Keratinocyte (primary cell): ENCODE measurements at regions not wholly inside any gene's neighbourhood (a gene's known extent, or its start where the extent isn't known, plus 50 kb on each side); places are given as distances from the start of the nearest gene placed in this dataset.

Source experiments
- DNase-seq: peaks from one replicate; pipeline ENCODE4 v3.0.0-alpha.2; 2011; ENCODE audit warnings: low read depth, missing footprints, low spot score
- FAIRE-seq: peaks from 2 replicates; lab custom pipeline; 2011; peaks lifted over from hg19 to GRCh38; lab: Jason Lieb, UNC
- H2AFZ ChIP-seq: 2 replicates; pipeline ENCODE4 v1.6.0; 2012; ENCODE audit warnings: low read length, control low read depth, inconsistent platforms; ENCODE audit not compliant: control insufficient read depth
- H3K27ac ChIP-seq: 2 replicates; pipeline ENCODE4 v1.5.1; 2011; ENCODE audit warnings: low read length; ENCODE audit not compliant: control insufficient read depth, insufficient read depth
- H3K27me3 ChIP-seq: 3 replicates; pipeline ENCODE4 v1.6.0; 2011; ENCODE audit warnings: low read length; ENCODE audit not compliant: control insufficient read depth, insufficient read depth; ENCODE audit errors: extremely low read depth
- H3K36me3 ChIP-seq, 2 experiments: 2 replicates in 1 of 2; 3 replicates in 1 of 2; pipeline ENCODE4 v1.5.1; 2011; ENCODE audit warnings: low read length in 2 of 2, mild to moderate bottlenecking in 1 of 2; ENCODE audit not compliant: control insufficient read depth in 2 of 2, insufficient read depth in 2 of 2; ENCODE audit errors: extremely low read depth in 1 of 2
- H3K4me1 ChIP-seq: 3 replicates; pipeline ENCODE4 v1.5.1; 2011; ENCODE audit warnings: low read length; ENCODE audit not compliant: control insufficient read depth, insufficient read depth; ENCODE audit errors: extremely low read depth
- H3K4me2 ChIP-seq: 3 replicates; pipeline ENCODE4 v1.6.0; 2011; ENCODE audit warnings: low read depth, low read length; ENCODE audit not compliant: control insufficient read depth, insufficient read depth; ENCODE audit errors: extremely low read depth
- H3K4me3 ChIP-seq, 3 experiments: fragments of 200-600 bp in 1 of 3; sonication (generic) in 1 of 3; 2 replicates in 2 of 3; 3 replicates in 1 of 3; pipeline ENCODE4 v1.5.1; 2011 to 2016; ENCODE audit warnings: low read length in 3 of 3, mild to moderate bottlenecking in 3 of 3, control low read depth in 2 of 3, inconsistent platforms in 1 of 3, low read depth in 1 of 3, mixed read lengths in 1 of 3, mixed run types in 1 of 3, moderate library complexity in 1 of 3; ENCODE audit not compliant: control insufficient read depth in 2 of 3, insufficient read depth in 2 of 3; ENCODE audit errors: extremely low read depth in 1 of 3
- H3K79me2 ChIP-seq: 2 replicates; pipeline ENCODE4 v1.6.0; 2012; ENCODE audit warnings: low read length; ENCODE audit not compliant: control insufficient read depth, insufficient read depth
- H3K9ac ChIP-seq: 3 replicates; pipeline ENCODE4 v1.6.0; 2011; ENCODE audit warnings: low read length; ENCODE audit not compliant: control insufficient read depth, insufficient read depth; ENCODE audit errors: extremely low read depth
- H3K9me1 ChIP-seq: 3 replicates; pipeline ENCODE4 v1.6.0; 2011; ENCODE audit warnings: low read length; ENCODE audit not compliant: control insufficient read depth, insufficient read depth; ENCODE audit errors: extremely low read depth
- H3K9me3 ChIP-seq: 2 replicates; pipeline ENCODE4 v1.5.1; 2012; ENCODE audit warnings: low read depth, low read length; ENCODE audit not compliant: control insufficient read depth
- H4K20me1 ChIP-seq: 3 replicates; pipeline ENCODE4 v1.6.0; 2011; ENCODE audit warnings: low read length; ENCODE audit not compliant: control insufficient read depth, insufficient read depth; ENCODE audit errors: extremely low read depth
- EZH2 ChIP-seq: IDR thresholded peaks from one replicate; pipeline ENCODE4 v1.6.1; 2012; ENCODE audit warnings: inconsistent platforms, mild to moderate bottlenecking, low read length, moderate library complexity
- dilution Hi-C: fragments of 300-500 bp; cut with MboI; formaldehyde crosslinking; loops from one replicate; pipeline ENCODE4 v1.7.0; 2020; ENCODE audit warnings: low sequenced_read_pairs; ENCODE audit not compliant: extremely low pct_ligation_motif_present
- TF ChIP-seq, protein P1 (sequence below), 3 experiments: IDR thresholded peaks in 1 of 3; conservative IDR thresholded peaks in 1 of 3; optimal IDR thresholded peaks in 1 of 3; 2 replicates in 2 of 3; 3 replicates in 1 of 3; pipeline versions ENCODE3 to v1.5.1; 2011; ENCODE audit warnings: low read length in 3 of 3, mild to moderate bottlenecking in 3 of 3, moderate library complexity in 2 of 3, control low read depth in 1 of 3, inconsistent platforms in 1 of 3; ENCODE audit not compliant: insufficient read depth in 2 of 3; ENCODE audit errors: extremely low read depth in 1 of 3

DNA sequence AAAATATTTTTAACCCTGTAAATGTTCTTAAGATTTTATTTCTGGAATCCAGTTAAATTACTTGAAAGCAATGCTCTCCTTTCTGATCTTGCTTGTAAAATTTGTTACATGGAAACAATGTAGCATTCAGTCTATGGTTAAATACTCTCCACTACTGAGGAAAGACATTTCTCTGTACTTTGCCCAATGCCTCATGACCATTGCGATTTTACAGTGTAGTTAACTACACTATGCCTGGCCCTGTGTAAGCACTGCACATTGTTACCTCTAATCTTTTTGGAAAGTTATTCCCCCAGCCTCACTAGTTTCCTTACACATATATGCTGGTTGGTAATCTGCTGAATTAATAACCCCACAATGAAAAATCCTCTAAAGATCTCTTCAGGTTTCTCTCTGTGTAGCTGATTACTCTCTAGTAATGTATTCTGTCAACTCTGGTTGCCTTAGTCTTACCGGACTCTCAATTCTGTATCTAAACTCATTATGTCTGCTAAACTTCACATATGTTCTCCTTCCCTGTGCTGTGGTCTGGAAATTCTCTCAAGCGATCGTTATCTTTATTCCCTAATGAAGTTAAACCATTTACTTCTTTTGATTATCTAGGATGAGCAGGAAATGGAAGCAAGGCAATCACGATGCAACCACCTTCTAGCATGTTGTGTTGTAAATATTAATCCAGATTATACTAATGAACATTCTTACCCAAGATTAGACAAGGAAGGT is 58.7 kb upstream of the TMEM106B start:
- no peaks in the 10 kb centered on the region for H4K20me1 ChIP-seq
- no peaks in the 10 kb centered on the region for H3K4me1 ChIP-seq
- H3K9me1 ChIP-seq = no peaks in the 10 kb centered on the region
- no peak for DNase-seq
- no peak for FAIRE-seq
- no peaks in the 10 kb centered on the region for H3K79me2 ChIP-seq
- H3K4me2 ChIP-seq = no peak overlapping the region
- H3K27me3 ChIP-seq = no peaks in the 10 kb centered on the region
- no peak overlapping the region for H3K27ac ChIP-seq
- H3K4me3 ChIP-seq = no peak overlapping the region
- no peaks in the 10 kb centered on the region for H3K36me3 ChIP-seq
- no peak overlapping the region for H2AFZ ChIP-seq
- no peaks in the 10 kb centered on the region for H3K9me3 ChIP-seq
- dilution Hi-C loops = no loop called here
- H3K9ac ChIP-seq = no peak overlapping the region
- no peak for TF ChIP-seq EZH2

DNA sequence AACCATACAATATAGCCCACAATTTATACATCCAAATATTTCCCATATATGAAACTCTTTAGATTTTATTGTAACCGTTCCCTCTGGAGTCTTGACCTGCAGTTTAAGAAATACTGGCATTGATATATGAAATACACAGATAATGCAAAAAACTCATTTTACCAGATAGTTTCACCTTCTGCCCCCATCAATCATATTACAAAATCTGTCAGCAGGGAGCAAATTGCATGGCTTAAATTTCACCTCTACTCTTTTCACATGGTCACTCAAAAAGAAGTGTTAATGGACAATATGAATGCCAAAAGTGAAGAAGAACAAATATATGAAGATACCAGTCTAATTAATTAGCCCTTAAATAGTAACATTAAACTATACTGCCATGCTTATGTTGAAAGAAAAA is 57.0 kb upstream of the TMEM106B start:
- Histone ChIP-seq H4K20me1 (no peaks in the 10 kb centered on the region), H3K27ac (no peak overlapping the region), H3K9me3 (no peaks in the 10 kb centered on the region), H3K36me3 (no peaks in the 10 kb centered on the region), H2AFZ (no peak overlapping the region), H3K9me1 (no peaks in the 10 kb centered on the region), H3K9ac (no peak overlapping the region), H3K4me2 (no peak overlapping the region), H3K27me3 (no peaks in the 10 kb centered on the region), H3K4me3 (no peak overlapping the region), H3K79me2 (no peaks in the 10 kb centered on the region), H3K4me1 (no peaks in the 10 kb centered on the region)
- dilution Hi-C loops = no loop called here
- no peak for TF ChIP-seq EZH2
- TF ChIP-seq, protein P1, sequence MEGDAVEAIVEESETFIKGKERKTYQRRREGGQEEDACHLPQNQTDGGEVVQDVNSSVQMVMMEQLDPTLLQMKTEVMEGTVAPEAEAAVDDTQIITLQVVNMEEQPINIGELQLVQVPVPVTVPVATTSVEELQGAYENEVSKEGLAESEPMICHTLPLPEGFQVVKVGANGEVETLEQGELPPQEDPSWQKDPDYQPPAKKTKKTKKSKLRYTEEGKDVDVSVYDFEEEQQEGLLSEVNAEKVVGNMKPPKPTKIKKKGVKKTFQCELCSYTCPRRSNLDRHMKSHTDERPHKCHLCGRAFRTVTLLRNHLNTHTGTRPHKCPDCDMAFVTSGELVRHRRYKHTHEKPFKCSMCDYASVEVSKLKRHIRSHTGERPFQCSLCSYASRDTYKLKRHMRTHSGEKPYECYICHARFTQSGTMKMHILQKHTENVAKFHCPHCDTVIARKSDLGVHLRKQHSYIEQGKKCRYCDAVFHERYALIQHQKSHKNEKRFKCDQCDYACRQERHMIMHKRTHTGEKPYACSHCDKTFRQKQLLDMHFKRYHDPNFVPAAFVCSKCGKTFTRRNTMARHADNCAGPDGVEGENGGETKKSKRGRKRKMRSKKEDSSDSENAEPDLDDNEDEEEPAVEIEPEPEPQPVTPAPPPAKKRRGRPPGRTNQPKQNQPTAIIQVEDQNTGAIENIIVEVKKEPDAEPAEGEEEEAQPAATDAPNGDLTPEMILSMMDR (optimal IDR thresholded peaks at IDR 0.05 in 1 of 3, IDR thresholded peaks at IDR 0.05 in 1 of 3, conservative IDR thresholded peaks at IDR 0.05 in 1 of 3; ENCODE audit: extremely low read depth in 1 of 3, insufficient read depth in 2 of 3, low read length in 3 of 3) = no peak
- no peak for DNase-seq
- FAIRE-seq = no peak

DNA sequence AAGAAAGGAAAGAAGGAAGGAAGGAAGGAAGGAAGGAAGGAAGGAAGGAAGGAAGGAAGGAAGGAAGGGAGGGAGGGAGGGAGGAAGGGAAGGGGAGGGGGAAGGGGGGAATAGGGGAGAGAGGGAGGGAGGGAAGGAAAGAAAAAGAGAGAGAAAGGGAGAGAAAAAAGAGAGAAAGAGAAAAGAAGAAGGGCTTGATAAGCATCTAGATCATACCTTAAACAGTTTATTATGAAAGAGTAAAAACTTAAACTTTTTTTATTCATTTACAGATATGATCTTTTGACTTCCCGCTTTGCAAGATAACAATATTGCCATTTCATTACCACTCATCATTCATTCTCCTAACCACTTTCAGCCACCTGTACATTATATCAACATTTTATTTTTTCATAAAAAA is 53.6 kb upstream of the TMEM106B start:
- Histone ChIP-seq H3K9me1 (no peaks in the 10 kb centered on the region), H4K20me1 (no peaks in the 10 kb centered on the region), H3K36me3 (no peaks in the 10 kb centered on the region), H3K27ac (no peak overlapping the region), H3K27me3 (no peaks in the 10 kb centered on the region), H3K4me1 (no peaks in the 10 kb centered on the region), H3K9me3 (no peaks in the 10 kb centered on the region), H3K79me2 (no peaks in the 10 kb centered on the region), H3K4me2 (no peak overlapping the region), H2AFZ (no peak overlapping the region), H3K9ac (no peak overlapping the region), H3K4me3 (no peak overlapping the region)
- no peak for FAIRE-seq
- TF ChIP-seq, protein P1 (optimal IDR thresholded peaks at IDR 0.05 in 1 of 3, IDR thresholded peaks at IDR 0.05 in 1 of 3, conservative IDR thresholded peaks at IDR 0.05 in 1 of 3; ENCODE audit: extremely low read depth in 1 of 3, insufficient read depth in 2 of 3, low read length in 3 of 3) = no peak
- TF ChIP-seq EZH2 = no peak
- DNase-seq = no peak
- dilution Hi-C loops = no loop called here
